ENCODE measurements at regions not wholly inside any gene's neighbourhood (a gene's known extent, or its start where the extent isn't known, plus 50 kb on each side); places are given as distances from the start of the nearest gene placed in this dataset.

DNA sequence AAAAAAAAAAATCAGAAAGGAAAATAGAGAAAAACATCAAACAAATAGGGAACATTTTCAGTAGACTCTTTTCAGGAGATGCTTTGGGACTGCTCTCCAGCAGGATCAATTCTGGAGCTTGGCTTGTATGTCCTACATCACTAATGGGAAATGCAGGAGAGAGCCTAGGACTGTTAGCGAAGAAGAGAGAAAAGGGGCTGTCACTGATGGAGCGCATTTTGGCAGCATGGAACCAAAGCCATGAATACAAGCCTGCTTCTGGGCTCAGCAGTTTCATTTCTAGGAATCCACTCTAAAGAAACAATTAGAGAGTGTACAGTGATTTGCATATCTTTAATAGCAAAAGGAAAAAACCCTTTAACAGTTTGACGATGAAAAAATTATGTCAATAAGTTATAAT is 203.9 kb downstream of the NUFIP1 start:
- BruUV-seq (replicated peaks) = no TSS peak
- no peaks in the 10 kb centered on the region for H4K20me1 ChIP-seq (ENCODE audit: insufficient read depth)
- H3K9me2 ChIP-seq (ENCODE audit: insufficient read depth) = no peaks in the 10 kb centered on the region
- CTCF ChIA-PET = no interaction called here
- H3K27me3 ChIP-seq (ENCODE audit: insufficient read depth, low read length) = no peaks in the 10 kb centered on the region
- RAD21 ChIA-PET (ENCODE audit: low non-redundant PET in 1 of 2, low total read pairs in 2 of 2, uncharacterized antibody in 2 of 2, unreplicated experiment in 2 of 2) = no interaction called here
- no peak overlapping the region for H3K9ac ChIP-seq (ENCODE audit: low read length)
- H3K27ac ChIP-seq (ENCODE audit: low read depth, low read length) = no peak overlapping the region
- DNase-seq (ENCODE audit: low read depth, low spot score) = no peak
- intact Hi-C loops (cut with micrococcal nuclease) = no loop called here
- no peaks in the 10 kb centered on the region for H3K36me3 ChIP-seq (ENCODE audit: control insufficient read depth in 1 of 2, insufficient read depth in 2 of 2, low read length in 2 of 2)
- H2AFZ ChIP-seq (ENCODE audit: low read depth, low read length, poor library complexity, severe bottlenecking) = no peak overlapping the region
- ATAC-seq = no peak
- H3K4me1 ChIP-seq (ENCODE audit: control insufficient read depth in 1 of 2, insufficient read depth in 2 of 2, low read length in 2 of 2) = no peaks in the 10 kb centered on the region
- POLR2A ChIA-PET = no interaction called here
- no peak for TF ChIP-seq SIN3A (IDR thresholded peaks at IDR 0.05; ENCODE audit: low read depth)
- no peak for TF ChIP-seq YY1 (IDR thresholded peaks at IDR 0.05; ENCODE audit: extremely low read depth, insufficient replicate concordance, low read depth, low read length)
- no peak for TF ChIP-seq EGR1 (IDR thresholded peaks at IDR 0.05; ENCODE audit: low read depth)
- TF ChIP-seq POLR2AphosphoS5 (IDR thresholded peaks at IDR 0.05; ENCODE audit: low read depth, low read length) = no peak
- no peak for TF ChIP-seq EZH2phosphoT487 (IDR thresholded peaks at IDR 0.05; ENCODE audit: borderline replicate concordance)
- TF ChIP-seq CEBPB (IDR thresholded peaks at IDR 0.05; ENCODE audit: low read depth) = no peak
- no peak overlapping the region for H3K4me2 ChIP-seq (ENCODE audit: low read length)
- H3K4me3 ChIP-seq (replicated peaks in 1 of 2; ENCODE audit: low read depth in 1 of 2, low read length in 2 of 2) = no peak overlapping the region
- H3K79me2 ChIP-seq (ENCODE audit: insufficient read depth, low read length) = no peaks in the 10 kb centered on the region
- no peaks in the 10 kb centered on the region for H3K9me3 ChIP-seq (ENCODE audit: control insufficient read depth in 1 of 2, insufficient read depth in 1 of 2, low read depth in 1 of 2, low read length in 2 of 2)

DNA sequence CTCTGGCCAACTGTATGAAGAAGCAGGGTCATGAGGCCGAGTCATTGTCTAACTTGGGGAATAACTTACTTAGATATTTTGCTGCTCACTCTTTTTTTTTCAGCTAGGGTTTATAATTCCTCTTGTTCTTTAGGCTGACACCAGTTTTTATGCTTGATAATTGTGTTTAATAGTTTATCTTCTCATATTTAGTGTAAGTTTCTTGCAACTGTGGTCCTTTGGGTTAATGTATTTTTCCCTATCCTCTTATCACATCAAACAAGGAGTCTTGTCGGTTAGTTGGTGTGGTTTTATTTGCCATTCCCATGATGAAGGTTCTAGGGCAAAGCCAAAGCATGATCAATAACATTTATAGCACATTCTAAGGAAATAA is 204.6 kb downstream of the NUFIP1 start:
- ChIA-PET RAD21 (ENCODE audit: low non-redundant PET in 1 of 2, low total read pairs in 2 of 2, uncharacterized antibody in 2 of 2, unreplicated experiment in 2 of 2) (no interaction called here), POLR2A (no interaction called here), CTCF (no interaction called here)
- no peaks in the 10 kb centered on the region for H3K4me1 ChIP-seq (ENCODE audit: control insufficient read depth in 1 of 2, insufficient read depth in 2 of 2, low read length in 2 of 2)
- intact Hi-C loops (cut with micrococcal nuclease) = no loop called here
- BruUV-seq (replicated peaks) = no TSS peak
- no peaks in the 10 kb centered on the region for H3K9me2 ChIP-seq (ENCODE audit: insufficient read depth)
- H2AFZ ChIP-seq (ENCODE audit: low read depth, low read length, poor library complexity, severe bottlenecking) = no peak overlapping the region
- no peak for DNase-seq (ENCODE audit: low read depth, low spot score)
- no peaks in the 10 kb centered on the region for H3K36me3 ChIP-seq (ENCODE audit: control insufficient read depth in 1 of 2, insufficient read depth in 2 of 2, low read length in 2 of 2)
- no peak overlapping the region for H3K27ac ChIP-seq (ENCODE audit: low read depth, low read length)
- H3K4me3 ChIP-seq (replicated peaks in 1 of 2; ENCODE audit: low read depth in 1 of 2, low read length in 2 of 2) = no peak overlapping the region
- no peaks in the 10 kb centered on the region for H3K9me3 ChIP-seq (ENCODE audit: control insufficient read depth in 1 of 2, insufficient read depth in 1 of 2, low read depth in 1 of 2, low read length in 2 of 2)
- ATAC-seq = no peak
- no peaks in the 10 kb centered on the region for H3K79me2 ChIP-seq (ENCODE audit: insufficient read depth, low read length)
- no peak overlapping the region for H3K4me2 ChIP-seq (ENCODE audit: low read length)
- H4K20me1 ChIP-seq (ENCODE audit: insufficient read depth) = no peaks in the 10 kb centered on the region
- H3K9ac ChIP-seq (ENCODE audit: low read length) = no peak overlapping the region
- H3K27me3 ChIP-seq (ENCODE audit: insufficient read depth, low read length) = no peaks in the 10 kb centered on the region
- TF ChIP-seq FOSL1 (IDR thresholded peaks at IDR 0.05; ENCODE audit: low read depth) (no peak), RAD21 (IDR thresholded peaks at IDR 0.05; ENCODE audit: low read depth) (no peak), ZNF274 (IDR thresholded peaks at IDR 0.05; ENCODE audit: low read depth, low read length) (no peak), EZH2phosphoT487 (IDR thresholded peaks at IDR 0.05; ENCODE audit: borderline replicate concordance) (no peak), ZFX (IDR thresholded peaks at IDR 0.05) (no peak), POLR2AphosphoS5 (IDR thresholded peaks at IDR 0.05; ENCODE audit: low read depth, low read length) (no peak), SRF (IDR thresholded peaks at IDR 0.05; ENCODE audit: low read depth) (no peak), JUND (IDR thresholded peaks at IDR 0.05) (no peak), POLR2A (IDR thresholded peaks at IDR 0.05; ENCODE audit: borderline replicate concordance, extremely low read depth, insufficient read depth, insufficient read length) (no peak), SP1 (IDR thresholded peaks at IDR 0.05; ENCODE audit: low read depth) (no peak), SIN3A (IDR thresholded peaks at IDR 0.05; ENCODE audit: low read depth) (no peak), CEBPB (IDR thresholded peaks at IDR 0.05; ENCODE audit: low read depth) (no peak), YY1 (IDR thresholded peaks at IDR 0.05; ENCODE audit: extremely low read depth, insufficient replicate concordance, low read depth, low read length) (no peak)
- TF ChIP-seq, protein P1, sequence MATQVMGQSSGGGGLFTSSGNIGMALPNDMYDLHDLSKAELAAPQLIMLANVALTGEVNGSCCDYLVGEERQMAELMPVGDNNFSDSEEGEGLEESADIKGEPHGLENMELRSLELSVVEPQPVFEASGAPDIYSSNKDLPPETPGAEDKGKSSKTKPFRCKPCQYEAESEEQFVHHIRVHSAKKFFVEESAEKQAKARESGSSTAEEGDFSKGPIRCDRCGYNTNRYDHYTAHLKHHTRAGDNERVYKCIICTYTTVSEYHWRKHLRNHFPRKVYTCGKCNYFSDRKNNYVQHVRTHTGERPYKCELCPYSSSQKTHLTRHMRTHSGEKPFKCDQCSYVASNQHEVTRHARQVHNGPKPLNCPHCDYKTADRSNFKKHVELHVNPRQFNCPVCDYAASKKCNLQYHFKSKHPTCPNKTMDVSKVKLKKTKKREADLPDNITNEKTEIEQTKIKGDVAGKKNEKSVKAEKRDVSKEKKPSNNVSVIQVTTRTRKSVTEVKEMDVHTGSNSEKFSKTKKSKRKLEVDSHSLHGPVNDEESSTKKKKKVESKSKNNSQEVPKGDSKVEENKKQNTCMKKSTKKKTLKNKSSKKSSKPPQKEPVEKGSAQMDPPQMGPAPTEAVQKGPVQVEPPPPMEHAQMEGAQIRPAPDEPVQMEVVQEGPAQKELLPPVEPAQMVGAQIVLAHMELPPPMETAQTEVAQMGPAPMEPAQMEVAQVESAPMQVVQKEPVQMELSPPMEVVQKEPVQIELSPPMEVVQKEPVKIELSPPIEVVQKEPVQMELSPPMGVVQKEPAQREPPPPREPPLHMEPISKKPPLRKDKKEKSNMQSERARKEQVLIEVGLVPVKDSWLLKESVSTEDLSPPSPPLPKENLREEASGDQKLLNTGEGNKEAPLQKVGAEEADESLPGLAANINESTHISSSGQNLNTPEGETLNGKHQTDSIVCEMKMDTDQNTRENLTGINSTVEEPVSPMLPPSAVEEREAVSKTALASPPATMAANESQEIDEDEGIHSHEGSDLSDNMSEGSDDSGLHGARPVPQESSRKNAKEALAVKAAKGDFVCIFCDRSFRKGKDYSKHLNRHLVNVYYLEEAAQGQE (IDR thresholded peaks at IDR 0.05; ENCODE audit: low read depth) = no peak
- TF ChIP-seq, protein P2, sequence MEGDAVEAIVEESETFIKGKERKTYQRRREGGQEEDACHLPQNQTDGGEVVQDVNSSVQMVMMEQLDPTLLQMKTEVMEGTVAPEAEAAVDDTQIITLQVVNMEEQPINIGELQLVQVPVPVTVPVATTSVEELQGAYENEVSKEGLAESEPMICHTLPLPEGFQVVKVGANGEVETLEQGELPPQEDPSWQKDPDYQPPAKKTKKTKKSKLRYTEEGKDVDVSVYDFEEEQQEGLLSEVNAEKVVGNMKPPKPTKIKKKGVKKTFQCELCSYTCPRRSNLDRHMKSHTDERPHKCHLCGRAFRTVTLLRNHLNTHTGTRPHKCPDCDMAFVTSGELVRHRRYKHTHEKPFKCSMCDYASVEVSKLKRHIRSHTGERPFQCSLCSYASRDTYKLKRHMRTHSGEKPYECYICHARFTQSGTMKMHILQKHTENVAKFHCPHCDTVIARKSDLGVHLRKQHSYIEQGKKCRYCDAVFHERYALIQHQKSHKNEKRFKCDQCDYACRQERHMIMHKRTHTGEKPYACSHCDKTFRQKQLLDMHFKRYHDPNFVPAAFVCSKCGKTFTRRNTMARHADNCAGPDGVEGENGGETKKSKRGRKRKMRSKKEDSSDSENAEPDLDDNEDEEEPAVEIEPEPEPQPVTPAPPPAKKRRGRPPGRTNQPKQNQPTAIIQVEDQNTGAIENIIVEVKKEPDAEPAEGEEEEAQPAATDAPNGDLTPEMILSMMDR (IDR thresholded peaks at IDR 0.05 in 2 of 3, conservative IDR thresholded peaks at IDR 0.05 in 1 of 3; ENCODE audit: borderline replicate concordance in 1 of 3, insufficient read depth in 1 of 3, low read depth in 2 of 3, low read length in 2 of 3) = no peak
- TF ChIP-seq, protein P3, sequence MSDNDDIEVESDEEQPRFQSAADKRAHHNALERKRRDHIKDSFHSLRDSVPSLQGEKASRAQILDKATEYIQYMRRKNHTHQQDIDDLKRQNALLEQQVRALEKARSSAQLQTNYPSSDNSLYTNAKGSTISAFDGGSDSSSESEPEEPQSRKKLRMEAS (IDR thresholded peaks at IDR 0.05) = no peak

All from HCT116 (cell line).